ENCODE measurements at regions not wholly inside any gene's neighbourhood (a gene's known extent, or its start where the extent isn't known, plus 50 kb on each side); places are given as distances from the start of the nearest gene placed in this dataset.
A peak's percentile ranks its signal among the peaks of the same experiment; 100 is the strongest.

- no peak for DNase-seq (ENCODE audit: low spot score)
Observed at GRCh38 chr14:87170179-87170578, 822.8 kb downstream of the GALC start.

- no peak for DNase-seq (ENCODE audit: low spot score)
Observed at GRCh38 chr14:87169362-87169761, 823.6 kb downstream of the GALC start.

- DNase-seq (ENCODE audit: low spot score), result no peak
Observed at GRCh38 chr14:87161502-87161901, 831.5 kb downstream of the GALC start.

- no peak for DNase-seq (ENCODE audit: low spot score)
Observed at GRCh38 chr14:87160989-87161388, 832.0 kb downstream of the GALC start.

GRCh38 chr14:87158283-87158682 lies 834.7 kb downstream of the GALC start:
- DNase-seq (ENCODE audit: low spot score), result peak; percentile 37

GRCh38 chr14:87156878-87157277 lies 836.1 kb downstream of the GALC start:
- no peak for DNase-seq (ENCODE audit: low spot score)

- no peak for DNase-seq (ENCODE audit: low spot score)
Observed at GRCh38 chr14:87155856-87156488, 837.0 kb downstream of the GALC start.

GRCh38 chr14:87153901-87154300 lies 839.1 kb downstream of the GALC start:
- no peak for DNase-seq (ENCODE audit: low spot score)

- DNase-seq (ENCODE audit: low spot score), result no peak
Observed at GRCh38 chr14:87153391-87153790, 839.6 kb downstream of the GALC start.

GRCh38 chr14:87152693-87153092 lies 840.3 kb downstream of the GALC start:
- DNase-seq (ENCODE audit: low spot score), result no peak

- no peak for DNase-seq (ENCODE audit: low spot score)
Observed at GRCh38 chr14:87149583-87150354, 843.2 kb downstream of the GALC start.

- DNase-seq (ENCODE audit: low spot score), result no peak
Observed at GRCh38 chr14:87148655-87149054, 844.3 kb downstream of the GALC start.

- DNase-seq (ENCODE audit: low spot score), result no peak
Observed at GRCh38 chr14:87142551-87143211, 850.3 kb downstream of the GALC start.

- no peak for DNase-seq (ENCODE audit: low spot score)
Observed at GRCh38 chr14:87141801-87142200, 851.2 kb downstream of the GALC start.

- no peak for DNase-seq (ENCODE audit: low spot score)
Observed at GRCh38 chr14:87139299-87139698, 853.7 kb downstream of the GALC start.

GRCh38 chr14:87133073-87133801 lies 859.7 kb downstream of the GALC start:
- no peak for DNase-seq (ENCODE audit: low spot score)

- DNase-seq (ENCODE audit: low spot score), result peak; percentile 11
Observed at GRCh38 chr14:87131879-87132278, 861.1 kb downstream of the GALC start.

- DNase-seq (ENCODE audit: low spot score), result no peak
Observed at GRCh38 chr14:87122166-87122565, 870.8 kb downstream of the GALC start.

GRCh38 chr14:87121716-87122115 lies 871.3 kb downstream of the GALC start:
- DNase-seq (ENCODE audit: low spot score), result no peak

GRCh38 chr14:87115234-87115633 lies 877.7 kb downstream of the GALC start:
- no peak for DNase-seq (ENCODE audit: low spot score)

- DNase-seq (ENCODE audit: low spot score), result no peak
Observed at GRCh38 chr14:87113286-87113685, 879.7 kb downstream of the GALC start.

- DNase-seq (ENCODE audit: low spot score), result no peak
Observed at GRCh38 chr14:87111741-87112140, 881.2 kb downstream of the GALC start.

GRCh38 chr14:87111126-87111525 lies 881.9 kb downstream of the GALC start:
- DNase-seq (ENCODE audit: low spot score), result no peak
